ENCODE measurements at regions not wholly inside any gene's neighbourhood (a gene's known extent, or its start where the extent isn't known, plus 50 kb on each side); places are given as distances from the start of the nearest gene placed in this dataset.

DNA sequence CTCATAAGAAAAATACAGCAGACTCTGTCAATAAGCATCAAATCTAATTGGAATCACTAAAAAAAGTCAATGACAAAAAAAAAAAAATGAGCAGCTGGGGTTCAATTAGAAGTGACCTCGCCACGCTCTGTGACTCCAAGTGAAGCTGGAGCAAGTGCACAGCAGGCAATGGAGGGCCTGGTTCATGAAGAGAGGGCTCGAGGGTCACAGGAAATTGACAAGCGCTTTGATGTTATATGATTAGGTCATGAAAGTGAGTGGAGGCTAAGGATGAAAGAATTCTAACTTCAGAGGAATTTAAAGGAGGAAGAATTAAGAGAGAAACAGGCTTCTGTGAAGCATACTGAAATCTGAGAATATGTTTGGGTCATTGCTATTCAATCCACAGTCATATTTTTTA lies 85.4 kb upstream of the TMEM18 start:
- BruUV-seq (replicated peaks), result no TSS peak
- no peaks in the 10 kb centered on the region for H3K36me3 Mint-ChIP-seq (ENCODE audit: insufficient read depth, unreplicated experiment)
- peaks cover 17% of the 10 kb centered on the region for H3K4me1 Mint-ChIP-seq (ENCODE audit: insufficient read depth, unreplicated experiment)
- POLR2A ChIA-PET, result no interaction called here
- CTCF ChIA-PET, result no interaction called here
- no peak for DNase-seq (ENCODE audit: unreplicated experiment)
- no peaks in the 10 kb centered on the region for H3K9me3 Mint-ChIP-seq (ENCODE audit: unreplicated experiment)
- intact Hi-C loops (cut with micrococcal nuclease), result no loop called here
- no peak overlapping the region for H3K27ac Mint-ChIP-seq (ENCODE audit: low read depth, unreplicated experiment)
- H3K4me3 Mint-ChIP-seq (ENCODE audit: unreplicated experiment), result no peak overlapping the region
- TF ChIP-seq, protein P1, sequence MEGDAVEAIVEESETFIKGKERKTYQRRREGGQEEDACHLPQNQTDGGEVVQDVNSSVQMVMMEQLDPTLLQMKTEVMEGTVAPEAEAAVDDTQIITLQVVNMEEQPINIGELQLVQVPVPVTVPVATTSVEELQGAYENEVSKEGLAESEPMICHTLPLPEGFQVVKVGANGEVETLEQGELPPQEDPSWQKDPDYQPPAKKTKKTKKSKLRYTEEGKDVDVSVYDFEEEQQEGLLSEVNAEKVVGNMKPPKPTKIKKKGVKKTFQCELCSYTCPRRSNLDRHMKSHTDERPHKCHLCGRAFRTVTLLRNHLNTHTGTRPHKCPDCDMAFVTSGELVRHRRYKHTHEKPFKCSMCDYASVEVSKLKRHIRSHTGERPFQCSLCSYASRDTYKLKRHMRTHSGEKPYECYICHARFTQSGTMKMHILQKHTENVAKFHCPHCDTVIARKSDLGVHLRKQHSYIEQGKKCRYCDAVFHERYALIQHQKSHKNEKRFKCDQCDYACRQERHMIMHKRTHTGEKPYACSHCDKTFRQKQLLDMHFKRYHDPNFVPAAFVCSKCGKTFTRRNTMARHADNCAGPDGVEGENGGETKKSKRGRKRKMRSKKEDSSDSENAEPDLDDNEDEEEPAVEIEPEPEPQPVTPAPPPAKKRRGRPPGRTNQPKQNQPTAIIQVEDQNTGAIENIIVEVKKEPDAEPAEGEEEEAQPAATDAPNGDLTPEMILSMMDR (IDR thresholded peaks at IDR 0.05; ENCODE audit: unreplicated experiment), result no peak
- H3K27me3 Mint-ChIP-seq (ENCODE audit: insufficient read depth, unreplicated experiment), result no peaks in the 10 kb centered on the region

DNA sequence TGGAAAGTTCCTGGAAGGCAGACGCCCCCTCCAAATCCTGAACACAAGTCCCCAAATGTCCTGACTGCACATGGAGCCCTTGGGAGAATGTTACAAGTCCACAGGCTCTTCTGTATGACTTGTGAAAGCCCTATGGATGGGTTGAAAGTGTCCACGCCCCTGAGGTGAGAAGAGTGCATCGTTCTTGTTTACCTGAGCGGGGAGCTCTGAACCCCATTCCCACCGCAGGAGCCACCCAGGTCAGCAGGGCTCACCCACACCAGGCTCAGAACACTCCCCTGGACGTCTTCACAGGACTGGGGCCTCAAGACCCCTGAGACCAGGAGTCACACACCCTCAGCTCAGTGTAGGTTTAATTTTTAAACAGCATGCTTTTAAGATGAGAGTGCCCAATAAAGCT lies 84.2 kb upstream of the TMEM18 start:
- CTCF ChIA-PET, result interaction anchor here (0.6 to 1.6 kb wide), 2 partner anchors 46 to 789 kb away, joined by 3 to 5 read pairs; no protein-coding TSS in a partner anchor
- H3K27me3 Mint-ChIP-seq (ENCODE audit: insufficient read depth, unreplicated experiment), result no peaks in the 10 kb centered on the region
- H3K27ac Mint-ChIP-seq (ENCODE audit: low read depth, unreplicated experiment), result no peak overlapping the region
- DNase-seq (ENCODE audit: unreplicated experiment), result no peak
- no peak overlapping the region for H3K4me3 Mint-ChIP-seq (ENCODE audit: unreplicated experiment)
- intact Hi-C loops (cut with micrococcal nuclease), result no loop called here
- TF ChIP-seq, protein P1 (IDR thresholded peaks at IDR 0.05; ENCODE audit: unreplicated experiment), result no peak
- H3K4me1 Mint-ChIP-seq (ENCODE audit: insufficient read depth, unreplicated experiment), result peaks cover 17% of the 10 kb centered on the region
- no peaks in the 10 kb centered on the region for H3K36me3 Mint-ChIP-seq (ENCODE audit: insufficient read depth, unreplicated experiment)
- no TSS peak for BruUV-seq (replicated peaks)
- POLR2A ChIA-PET, result no interaction called here
- no peaks in the 10 kb centered on the region for H3K9me3 Mint-ChIP-seq (ENCODE audit: unreplicated experiment)

DNA sequence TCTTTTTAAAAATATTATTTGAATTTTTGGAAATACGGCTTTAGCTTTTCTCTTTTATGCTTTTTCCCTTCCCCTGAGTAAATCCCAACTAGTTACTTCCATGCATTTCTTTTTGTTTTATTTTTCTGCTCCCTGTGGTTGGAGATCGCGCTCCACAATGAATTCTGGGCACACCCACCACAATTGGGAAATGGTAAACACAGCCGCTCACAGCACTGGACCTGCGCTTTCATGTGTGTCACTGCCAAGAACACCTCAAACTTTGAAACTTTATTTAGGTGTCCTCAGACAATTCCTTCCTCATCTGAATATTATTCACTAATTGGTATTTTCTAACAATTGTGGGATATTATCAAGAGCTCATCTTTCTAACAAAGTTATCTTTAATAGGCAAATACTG lies 82.8 kb upstream of the TMEM18 start:
- POLR2A ChIA-PET, result interaction anchor here (0.6 to 0.9 kb wide), 2 partner anchors 20 to 586 kb away, joined by 3 to 4 read pairs; no protein-coding TSS in a partner anchor
- no peak overlapping the region for H3K4me3 Mint-ChIP-seq (ENCODE audit: unreplicated experiment)
- H3K4me1 Mint-ChIP-seq (ENCODE audit: insufficient read depth, unreplicated experiment), result peaks cover 17% of the 10 kb centered on the region
- TF ChIP-seq, protein P1 (IDR thresholded peaks at IDR 0.05; ENCODE audit: unreplicated experiment), result no peak
- DNase-seq (ENCODE audit: unreplicated experiment), result no peak
- intact Hi-C loops (cut with micrococcal nuclease), result no loop called here
- no peak overlapping the region for H3K27ac Mint-ChIP-seq (ENCODE audit: low read depth, unreplicated experiment)
- H3K27me3 Mint-ChIP-seq (ENCODE audit: insufficient read depth, unreplicated experiment), result peaks cover 9% of the 10 kb centered on the region
- CTCF ChIA-PET, result interaction anchor here (0.6 kb wide), 2 partner anchors 102 to 810 kb away, joined by 3 to 4 read pairs; no protein-coding TSS in a partner anchor
- no peaks in the 10 kb centered on the region for H3K9me3 Mint-ChIP-seq (ENCODE audit: unreplicated experiment)
- BruUV-seq (replicated peaks), result no TSS peak
- H3K36me3 Mint-ChIP-seq (ENCODE audit: insufficient read depth, unreplicated experiment), result no peaks in the 10 kb centered on the region

DNA sequence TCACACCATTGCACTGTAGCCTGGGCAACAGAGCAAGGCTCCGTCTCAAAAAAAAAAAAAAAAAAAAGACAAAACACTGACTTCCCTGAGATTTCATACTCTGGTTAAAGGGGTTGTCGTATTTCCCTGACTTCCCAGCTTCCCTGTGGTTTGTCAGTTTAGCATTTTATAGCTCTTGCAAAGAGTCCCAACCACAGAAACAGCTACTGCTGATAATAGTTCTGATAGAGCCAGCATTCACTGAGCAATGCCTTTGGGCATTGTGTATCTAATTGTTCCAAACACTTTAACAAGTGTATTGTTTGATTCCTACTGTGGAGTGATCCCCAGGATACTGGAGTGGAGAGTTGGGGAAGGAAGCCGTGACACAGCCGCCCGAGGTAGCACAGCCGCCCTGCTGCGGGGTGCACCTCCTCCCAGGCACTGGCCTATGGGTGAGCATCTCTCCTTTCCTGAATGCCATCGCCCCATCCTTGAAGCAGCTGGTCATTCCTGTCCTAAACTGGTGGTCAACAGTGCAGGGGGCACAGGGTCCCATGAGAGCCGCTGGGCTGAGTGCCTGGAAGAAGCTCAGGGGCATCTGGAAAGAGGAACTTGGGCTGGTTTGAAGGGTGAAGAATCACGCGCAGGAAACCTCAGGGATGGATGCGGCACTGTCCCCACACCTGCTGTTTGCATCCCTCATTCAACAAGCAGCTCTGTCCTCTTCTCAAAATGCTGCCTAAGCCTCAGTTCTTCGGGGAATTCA lies 81.0 kb upstream of the TMEM18 start:
- ChIA-PET CTCF (interaction anchor here (0.5 to 0.9 kb wide), 5 partner anchors 9 to 167 kb away, joined by 3 to 8 read pairs (median 3); no protein-coding TSS in a partner anchor), POLR2A (no interaction called here)
- intact Hi-C loops (cut with micrococcal nuclease), result no loop called here
- Mint-ChIP-seq H3K4me1 (ENCODE audit: insufficient read depth, unreplicated experiment) (peaks cover 8% of the 10 kb centered on the region), H3K4me3 (ENCODE audit: unreplicated experiment) (no peak overlapping the region), H3K9me3 (ENCODE audit: unreplicated experiment) (no peaks in the 10 kb centered on the region), H3K27me3 (ENCODE audit: insufficient read depth, unreplicated experiment) (peaks cover 19% of the 10 kb centered on the region), H3K27ac (ENCODE audit: low read depth, unreplicated experiment) (no peak overlapping the region), H3K36me3 (ENCODE audit: insufficient read depth, unreplicated experiment) (no peaks in the 10 kb centered on the region)
- TF ChIP-seq, protein P1 (IDR thresholded peaks at IDR 0.05; ENCODE audit: unreplicated experiment), result no peak
- no peak for DNase-seq (ENCODE audit: unreplicated experiment)
- BruUV-seq (replicated peaks), result no TSS peak

Measured in MCF 10A (cell line).